Suppressor macrophage (primary cell): ENCODE measurements at regions not wholly inside any gene's neighbourhood (a gene's known extent, or its start where the extent isn't known, plus 50 kb on each side); places are given as distances from the start of the nearest gene placed in this dataset.

Source experiments
- DNase-seq, 4 experiments: peaks; one replicate each; pipeline ENCODE4 v3.0.0-alpha.2; 2020 to 2022

- DNase-seq = no peak
These were observed 80.7 kb upstream of the TNRC6C start for GRCh38 chr17:77877646-77878355.

GRCh38 chr17:77879226-77879895 is 79.1 kb upstream of the TNRC6C start:
- no peak for DNase-seq

- no peak for DNase-seq
These were observed 78.6 kb upstream of the TNRC6C start for GRCh38 chr17:77879896-77880280.

GRCh38 chr17:77880711-77881450 is 77.6 kb upstream of the TNRC6C start:
- no peak for DNase-seq

GRCh38 chr17:77881545-77881944 is 77.0 kb upstream of the TNRC6C start:
- peak; percentile 93 to 96 (median 95) for DNase-seq

- no peak for DNase-seq
These were observed 76.5 kb upstream of the TNRC6C start for GRCh38 chr17:77882040-77882439.

- DNase-seq = peak; percentile 80 to 92 (median 90)
These were observed 75.9 kb upstream of the TNRC6C start for GRCh38 chr17:77882481-77883212.

GRCh38 chr17:77883213-77883650 is 75.3 kb upstream of the TNRC6C start:
- no peak for DNase-seq

GRCh38 chr17:77884019-77884418 is 74.5 kb upstream of the TNRC6C start:
- no peak for DNase-seq

GRCh38 chr17:77884967-77885641 is 73.4 kb upstream of the TNRC6C start:
- no peak for DNase-seq

GRCh38 chr17:77885678-77886386 is 72.7 kb upstream of the TNRC6C start:
- DNase-seq = no peak

- peak; percentile 60 to 75 (median 71) for DNase-seq
These were observed 72.1 kb upstream of the TNRC6C start for GRCh38 chr17:77886387-77886728.

- no peak for DNase-seq
These were observed 71.4 kb upstream of the TNRC6C start for GRCh38 chr17:77887110-77887463.

GRCh38 chr17:77887464-77888241 is 70.8 kb upstream of the TNRC6C start:
- DNase-seq = peak; percentile 85 to 95 (median 92)

GRCh38 chr17:77888242-77889134 is 70.0 kb upstream of the TNRC6C start:
- no peak for DNase-seq

- DNase-seq = no peak
These were observed 69.4 kb upstream of the TNRC6C start for GRCh38 chr17:77889135-77889505.

GRCh38 chr17:77889866-77890760 is 68.4 kb upstream of the TNRC6C start:
- peak in 1 of 4 experiments; percentile 14 for DNase-seq

GRCh38 chr17:77890771-77891170 is 67.7 kb upstream of the TNRC6C start:
- DNase-seq = peak in 1 of 4 experiments; percentile 1

- DNase-seq = peak in 1 of 4 experiments; percentile 0
These were observed 66.9 kb upstream of the TNRC6C start for GRCh38 chr17:77891602-77892001.
